ENCODE measurements at regions not wholly inside any gene's neighbourhood (a gene's known extent, or its start where the extent isn't known, plus 50 kb on each side); places are given as distances from the start of the nearest gene placed in this dataset.

DNA sequence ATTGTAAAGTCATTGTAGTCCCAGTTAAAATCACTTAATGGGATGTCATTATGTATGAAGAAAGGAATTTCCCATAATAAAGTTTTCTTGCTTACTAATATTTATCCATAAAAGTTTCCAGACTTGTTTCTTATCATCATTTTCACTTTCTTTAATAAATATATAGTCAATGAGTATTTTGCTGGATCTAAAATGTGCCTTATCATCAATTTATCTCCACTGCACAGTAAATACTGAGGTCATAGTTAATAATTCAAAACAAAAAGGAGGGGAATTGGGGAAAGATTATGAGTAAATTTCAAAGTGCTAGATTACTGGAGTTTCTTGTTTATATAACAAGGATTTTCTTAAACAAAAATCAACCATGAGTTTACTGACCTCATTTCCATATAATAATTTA is 279.5 kb upstream of the DKK2 start:
- no peak for DNase-seq (ENCODE audit: low read depth)

DNA sequence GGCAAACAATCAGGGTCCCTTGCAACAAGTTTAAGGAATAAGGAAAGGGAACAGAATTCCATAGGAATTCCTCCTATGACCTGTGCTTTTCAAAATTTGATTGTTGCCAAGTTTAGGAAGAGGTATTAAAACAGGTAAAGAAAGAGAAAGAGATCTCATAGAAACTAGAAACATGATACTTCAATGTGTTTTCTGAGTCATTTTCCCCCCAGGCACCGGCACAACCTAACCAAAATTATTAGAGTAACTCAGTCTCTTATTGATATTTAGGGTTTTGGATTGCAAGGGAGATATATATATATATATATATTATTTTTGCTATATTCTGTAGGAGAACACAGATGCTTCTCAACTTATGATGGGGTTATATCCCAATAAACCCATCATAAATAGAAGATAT is 278.0 kb upstream of the DKK2 start:
- no peak for DNase-seq (ENCODE audit: low read depth)

DNA sequence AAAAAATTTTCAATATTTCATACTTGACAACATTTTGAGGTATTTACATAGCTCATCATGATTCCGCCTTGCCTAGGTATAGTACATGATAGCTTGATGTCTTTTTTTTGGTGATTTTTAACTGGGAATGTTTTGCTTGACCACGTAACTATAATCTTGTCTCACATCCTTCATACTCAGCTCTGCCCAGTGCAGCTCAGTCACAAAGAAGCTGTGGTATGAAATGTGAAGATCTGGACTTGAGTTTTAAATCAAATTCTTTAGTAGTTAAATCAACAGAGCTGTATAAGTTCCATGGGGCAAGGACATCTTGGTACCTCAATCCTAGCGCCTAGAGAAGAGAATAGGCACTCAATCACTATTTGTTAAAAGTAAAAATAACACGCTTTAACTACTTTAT is 276.3 kb upstream of the DKK2 start:
- no peak for DNase-seq (ENCODE audit: low read depth)

DNA sequence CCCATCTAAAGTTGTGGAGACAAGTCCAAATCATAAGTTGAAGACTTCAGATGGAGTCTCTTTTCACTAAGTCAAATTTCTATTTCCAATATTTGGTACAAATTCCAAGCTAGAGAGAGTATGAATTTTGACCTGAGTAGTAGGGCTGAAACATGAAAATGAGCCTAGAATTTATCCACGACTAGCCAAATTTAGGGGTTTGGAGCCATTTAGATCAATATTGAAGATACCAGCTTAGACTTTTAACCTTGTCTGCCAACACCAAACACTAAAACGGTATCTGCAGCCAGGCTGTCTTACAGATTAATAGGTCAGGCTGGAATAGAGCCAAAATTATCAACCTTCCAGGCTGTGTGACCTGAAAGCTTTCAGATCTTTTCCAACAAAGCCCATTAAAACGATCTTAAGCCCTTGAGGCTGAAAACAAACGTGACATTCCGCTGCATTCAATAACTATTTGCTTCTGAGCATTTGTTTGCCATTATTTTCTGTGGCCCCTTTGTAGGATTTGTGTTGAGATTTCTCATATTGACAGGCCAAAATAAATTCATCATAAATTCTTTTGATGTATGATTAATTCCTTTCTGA is 268.7 kb upstream of the DKK2 start:
- no peak for DNase-seq (ENCODE audit: low read depth)

DNA sequence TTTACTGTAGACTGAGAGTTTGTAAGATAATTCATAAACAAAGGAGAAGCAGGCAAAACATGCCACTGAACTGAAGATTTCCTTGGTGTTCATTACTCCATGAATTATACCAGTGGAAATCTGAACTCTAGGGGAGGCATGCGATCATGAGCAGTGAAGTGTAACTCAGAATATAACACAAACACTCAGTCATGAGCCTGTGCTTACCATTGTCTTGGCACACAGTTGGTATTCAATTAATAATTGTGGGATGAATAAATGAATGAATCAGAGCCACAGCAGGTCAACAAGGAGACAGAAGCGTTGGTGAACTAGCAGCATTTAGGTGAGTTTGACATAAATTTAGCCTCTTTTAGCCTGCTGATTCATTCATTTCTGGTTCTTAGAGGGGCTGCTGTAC is 263.5 kb upstream of the DKK2 start:
- DNase-seq (ENCODE audit: low read depth): no peak

DNA sequence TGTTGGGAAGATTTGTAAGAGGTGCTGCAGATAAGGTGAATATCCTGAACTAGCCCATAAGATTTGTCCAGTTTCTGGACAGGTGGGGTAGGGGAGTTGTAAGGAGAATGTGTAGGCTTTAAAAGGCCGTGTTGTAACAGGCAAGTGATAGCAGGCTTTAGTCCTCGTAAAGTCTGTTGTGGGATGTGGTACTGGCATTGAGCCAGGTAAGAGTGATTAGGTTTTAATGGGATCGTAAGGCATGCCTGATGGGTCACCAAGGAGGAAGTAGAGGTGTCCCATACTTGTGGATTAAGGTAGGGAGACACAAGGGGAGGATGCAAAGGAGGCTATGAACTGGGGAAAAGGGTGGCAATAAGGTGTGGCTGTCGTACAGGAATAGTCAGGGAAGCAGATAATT is 256.9 kb upstream of the DKK2 start:
- no peak for DNase-seq (ENCODE audit: low read depth)

DNA sequence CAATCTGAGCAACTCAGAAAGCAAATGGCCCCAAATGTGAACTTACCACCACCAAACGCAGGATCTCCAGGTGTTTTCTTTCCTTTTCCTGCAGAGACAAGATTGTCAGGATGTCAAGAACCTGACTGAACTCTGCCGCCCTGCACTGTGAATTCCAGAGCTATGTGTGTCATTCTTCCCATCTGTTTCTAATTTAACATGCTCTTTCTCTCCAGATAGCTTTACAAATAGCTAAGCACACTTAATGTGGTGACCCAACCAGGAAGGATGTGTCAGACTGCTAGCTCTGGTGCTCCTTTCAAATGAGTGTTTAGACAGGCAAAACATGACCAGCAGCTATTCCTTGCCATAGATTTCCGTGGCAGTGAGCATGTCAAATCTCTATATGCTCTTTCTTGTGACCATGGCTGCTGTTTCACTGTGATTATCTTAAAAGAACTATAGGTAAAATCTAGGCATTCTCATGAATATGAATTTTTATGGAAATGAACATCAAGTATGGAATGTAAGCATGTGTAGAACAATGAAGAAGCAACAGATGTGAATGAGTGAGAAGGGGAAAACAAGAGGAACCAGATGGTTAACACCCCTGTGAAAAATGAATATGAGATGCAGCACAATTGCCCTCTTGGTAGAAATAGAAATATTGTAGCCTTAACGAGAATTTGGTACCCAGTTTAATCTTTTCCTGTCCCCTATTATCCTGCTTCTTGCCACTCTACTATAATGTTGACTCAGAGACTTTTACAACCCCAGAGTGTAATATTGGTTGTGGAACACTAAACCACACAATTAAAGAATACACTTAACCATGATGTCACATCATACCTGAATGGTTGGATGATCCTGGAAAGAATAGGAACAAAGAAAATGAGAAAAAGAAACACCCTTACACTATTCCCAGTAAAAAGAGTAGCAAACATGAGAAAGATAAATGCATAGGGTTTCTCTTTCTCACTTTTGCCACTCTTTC is 247.8 kb upstream of the DKK2 start:
- DNase-seq (ENCODE audit: low read depth): no peak

DNA sequence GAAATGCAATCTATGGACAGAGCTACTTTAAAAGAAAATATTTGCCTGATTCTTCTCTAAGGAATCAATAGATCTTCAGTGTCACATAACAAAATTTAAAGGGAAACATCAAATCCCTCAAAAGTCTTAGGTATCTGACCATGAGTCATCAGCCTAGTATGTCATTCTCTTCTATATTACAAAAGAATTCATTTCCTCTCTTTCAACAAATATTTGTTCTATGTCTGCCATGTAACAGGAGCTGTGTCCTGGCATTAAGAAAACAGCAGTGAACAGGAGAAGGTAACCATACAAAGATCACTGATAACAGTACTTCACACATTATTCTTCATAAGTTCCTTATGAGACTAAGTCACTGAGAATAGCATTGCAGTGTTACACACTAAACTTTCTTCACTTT is 243.6 kb upstream of the DKK2 start:
- DNase-seq (ENCODE audit: low read depth): no peak

DNA sequence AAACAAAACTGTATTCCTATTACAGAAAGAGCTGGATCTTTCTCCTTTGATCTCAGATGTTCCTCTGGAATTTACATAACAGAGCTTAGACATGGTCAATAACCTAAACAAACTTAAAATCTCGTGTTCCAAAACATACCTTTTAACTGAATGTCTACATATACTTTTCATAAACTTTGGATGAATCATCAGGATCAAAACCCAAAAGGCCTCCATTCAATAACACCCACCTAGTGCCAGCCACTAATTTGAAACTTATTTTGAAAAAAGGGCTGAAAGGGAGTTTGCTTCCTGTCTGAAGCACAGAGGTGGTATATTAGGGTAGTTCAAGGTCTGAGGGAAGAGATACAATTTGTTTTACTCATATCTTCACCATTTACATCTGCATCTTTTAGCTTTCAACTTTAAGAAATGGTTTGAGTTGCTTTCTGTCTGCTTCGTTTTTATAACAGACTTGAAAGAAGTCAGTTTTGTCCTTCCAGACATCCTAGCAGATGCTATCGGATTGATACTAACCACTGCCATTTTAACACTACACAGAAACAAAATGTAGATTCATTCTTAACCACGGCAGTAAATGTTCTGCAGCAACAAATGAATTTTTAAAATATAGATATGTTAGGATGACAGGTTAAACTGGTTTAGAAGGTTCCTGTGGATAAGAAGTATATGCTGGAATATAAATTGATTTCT is 242.8 kb upstream of the DKK2 start:
- DNase-seq (ENCODE audit: low read depth): no peak

DNA sequence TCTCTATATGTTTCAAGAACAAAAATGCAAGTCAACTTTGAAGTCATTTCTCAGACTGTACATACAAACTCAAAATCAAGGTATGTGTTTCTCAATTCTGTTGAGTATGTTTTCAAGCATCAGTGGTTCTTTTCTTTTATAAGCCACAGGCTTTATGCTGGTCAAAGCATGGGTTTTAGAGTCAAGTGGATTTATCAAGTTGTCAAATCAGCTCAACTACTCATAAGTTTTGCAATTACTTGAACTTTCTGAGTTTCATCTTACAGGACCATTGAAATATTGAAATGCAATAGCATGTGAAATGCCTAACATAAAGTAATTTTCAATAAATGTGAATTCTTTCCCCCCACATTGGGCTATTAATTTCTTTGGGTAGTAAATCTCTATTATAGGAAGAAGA is 239.9 kb upstream of the DKK2 start:
- DNase-seq (ENCODE audit: low read depth): no peak

DNA sequence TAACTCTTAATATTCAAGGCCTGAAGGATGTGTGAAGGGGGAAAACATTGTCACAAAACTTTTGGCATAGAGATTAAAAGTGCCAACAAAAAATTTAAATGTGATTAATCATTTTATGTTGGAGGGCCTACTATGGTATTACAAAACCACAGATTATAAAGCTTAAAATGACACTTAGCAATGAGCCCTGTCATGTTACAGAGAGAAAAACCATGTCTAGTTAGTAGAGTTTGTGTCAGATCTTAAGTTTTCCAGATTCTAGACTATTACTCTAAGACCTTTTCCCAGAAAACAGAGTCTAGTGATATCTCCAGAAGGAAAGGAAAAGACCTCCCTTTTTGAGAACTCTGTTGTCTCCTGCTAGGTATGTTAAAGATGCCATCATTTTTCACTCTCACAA is 239.1 kb upstream of the DKK2 start:
- DNase-seq (ENCODE audit: low read depth): no peak

DNA sequence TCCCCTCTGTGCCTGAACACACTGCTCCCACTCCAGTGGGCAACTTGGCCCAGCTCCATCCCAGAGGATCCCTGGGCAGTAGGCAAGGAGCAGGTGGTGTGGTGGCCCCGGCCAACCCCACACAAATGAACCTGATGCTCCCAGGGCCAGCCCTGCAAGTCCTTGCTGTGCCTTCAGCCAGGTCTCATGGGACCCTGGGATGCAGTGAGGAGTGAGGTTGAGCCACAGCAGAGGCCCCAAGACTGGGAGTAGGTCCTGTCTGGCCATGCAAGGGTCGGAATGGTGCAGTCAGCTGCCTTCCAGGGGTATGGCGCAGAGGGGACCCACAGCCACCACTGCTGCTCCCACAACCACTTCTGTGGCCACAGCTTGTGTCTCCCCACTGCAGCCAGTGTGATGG is 234.5 kb upstream of the DKK2 start:
- no peak for DNase-seq (ENCODE audit: low read depth)

DNA sequence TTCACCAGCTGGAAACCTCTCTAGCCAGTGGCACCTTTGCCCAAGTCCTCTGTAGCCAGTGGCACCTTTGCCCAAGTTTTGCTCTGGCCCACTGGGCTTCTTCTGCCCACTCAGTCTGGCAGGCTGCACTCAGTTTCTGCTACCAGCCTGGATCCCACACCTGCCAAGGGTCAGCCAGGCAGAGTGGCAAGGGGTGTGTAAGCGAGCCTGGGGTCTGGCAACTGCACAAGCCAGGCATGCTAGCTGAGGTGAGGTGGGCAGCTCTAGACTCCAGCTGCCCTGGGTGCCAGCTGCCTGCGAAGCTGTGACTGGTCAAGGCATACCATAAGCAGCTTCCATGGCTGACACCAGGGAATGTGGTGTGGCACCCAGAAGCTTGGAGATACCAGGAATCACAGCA is 233.1 kb upstream of the DKK2 start:
- no peak for DNase-seq (ENCODE audit: low read depth)

DNA sequence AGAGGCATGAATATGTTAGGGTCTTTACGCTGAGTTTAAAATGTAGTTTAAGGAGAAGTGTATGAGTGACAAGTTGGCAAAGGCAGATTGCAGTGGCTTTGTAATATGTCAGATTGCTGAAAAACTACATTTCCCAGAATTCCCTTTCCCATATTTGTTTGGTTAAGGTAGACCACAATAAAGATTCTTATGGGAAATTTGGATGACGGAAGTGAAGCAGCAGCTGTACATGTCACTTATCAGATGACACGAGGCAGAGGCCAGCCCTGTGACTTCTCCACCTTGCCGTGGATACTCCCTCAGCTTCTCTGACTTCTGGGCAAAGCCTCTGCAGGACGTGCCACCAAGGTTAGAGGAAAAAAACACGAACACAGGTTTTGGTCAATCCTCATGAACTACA is 229.7 kb upstream of the DKK2 start:
- no peak for DNase-seq (ENCODE audit: low read depth)

DNA sequence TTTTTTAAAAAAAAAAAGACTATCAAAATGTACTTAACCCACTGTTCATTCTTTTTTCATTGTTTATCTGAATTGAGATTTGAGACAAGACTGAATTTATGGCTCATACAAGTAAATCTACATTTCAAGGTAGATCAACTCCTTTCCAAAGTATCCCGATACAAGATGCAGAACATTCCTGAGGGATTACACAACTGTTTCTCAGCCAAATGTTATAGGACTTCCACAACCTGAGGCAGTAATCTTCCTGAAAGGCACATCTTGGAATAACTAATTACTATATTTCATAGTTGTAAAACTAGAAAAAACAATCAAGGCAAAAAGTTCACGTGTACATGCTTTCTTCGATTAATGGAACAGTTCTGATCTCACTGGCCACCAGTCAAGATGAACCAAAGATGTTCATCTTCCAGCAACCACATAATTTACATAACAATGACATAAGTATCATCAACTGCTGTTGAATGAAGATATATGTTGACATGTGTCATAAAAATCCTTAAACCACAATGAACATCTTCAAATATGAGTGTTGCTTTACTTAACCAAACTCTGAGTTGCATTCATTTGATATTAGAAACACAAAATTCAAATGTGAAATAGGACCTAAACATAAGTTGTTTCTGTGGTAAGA is 225.2 kb upstream of the DKK2 start:
- DNase-seq (ENCODE audit: low read depth): no peak

DNA sequence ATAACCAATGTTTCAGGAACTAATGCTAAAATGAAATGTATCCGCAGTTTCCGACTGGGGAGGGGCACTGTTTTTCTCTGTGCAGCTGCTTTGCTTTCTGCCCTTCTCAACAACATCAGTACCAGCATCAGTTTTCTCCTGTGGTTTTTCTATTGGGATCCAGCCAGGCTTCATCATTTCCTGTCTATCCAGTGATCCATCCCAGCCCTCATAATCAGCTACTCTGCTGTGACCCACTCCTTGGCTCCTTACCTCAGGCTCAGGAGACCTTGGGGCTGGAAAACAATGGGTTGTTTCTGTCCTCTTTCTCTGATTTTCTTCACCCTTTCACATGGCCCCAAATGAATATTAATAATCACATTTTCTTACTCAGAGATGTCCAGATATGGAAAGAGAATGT is 222.2 kb upstream of the DKK2 start:
- no peak for DNase-seq (ENCODE audit: low read depth)

DNA sequence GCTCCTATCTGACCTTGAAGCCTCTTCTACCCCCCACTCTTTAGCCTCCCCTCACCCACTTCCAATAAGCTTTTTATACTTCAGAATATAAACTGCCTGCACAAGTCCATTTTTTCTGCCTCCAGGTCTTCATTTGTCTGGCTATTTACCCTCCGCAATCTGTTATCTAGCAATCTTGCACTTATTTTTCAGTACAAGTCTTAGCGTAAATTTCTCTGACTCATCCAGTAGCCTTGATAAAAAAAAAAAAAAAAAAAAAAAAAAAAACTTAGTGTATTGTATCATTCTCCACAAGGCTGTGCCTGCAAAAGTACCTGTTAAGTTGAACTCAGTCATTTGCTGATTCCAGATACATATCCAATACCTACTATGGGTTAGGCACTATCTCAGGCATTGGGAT is 219.5 kb upstream of the DKK2 start:
- no peak for DNase-seq (ENCODE audit: low read depth)

DNA sequence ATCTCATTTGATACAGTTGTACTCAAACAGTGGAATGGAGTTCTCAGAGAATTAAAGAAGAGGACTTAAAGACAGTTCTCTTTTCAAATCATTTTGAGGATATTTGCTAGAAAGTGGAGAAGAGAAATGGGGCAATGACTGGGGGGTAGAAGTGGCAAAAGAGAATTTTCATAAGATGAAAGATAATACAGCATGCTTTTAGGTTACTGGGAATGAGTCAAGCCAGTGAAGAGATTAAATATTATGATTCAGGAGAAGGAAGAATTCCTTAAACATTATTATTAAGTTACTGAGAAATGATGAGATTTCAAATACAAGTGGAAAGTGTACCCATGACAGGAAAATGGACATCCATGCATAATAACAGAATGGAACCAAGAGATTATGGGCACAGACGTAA is 219.0 kb upstream of the DKK2 start:
- DNase-seq (ENCODE audit: low read depth): no peak

DNA sequence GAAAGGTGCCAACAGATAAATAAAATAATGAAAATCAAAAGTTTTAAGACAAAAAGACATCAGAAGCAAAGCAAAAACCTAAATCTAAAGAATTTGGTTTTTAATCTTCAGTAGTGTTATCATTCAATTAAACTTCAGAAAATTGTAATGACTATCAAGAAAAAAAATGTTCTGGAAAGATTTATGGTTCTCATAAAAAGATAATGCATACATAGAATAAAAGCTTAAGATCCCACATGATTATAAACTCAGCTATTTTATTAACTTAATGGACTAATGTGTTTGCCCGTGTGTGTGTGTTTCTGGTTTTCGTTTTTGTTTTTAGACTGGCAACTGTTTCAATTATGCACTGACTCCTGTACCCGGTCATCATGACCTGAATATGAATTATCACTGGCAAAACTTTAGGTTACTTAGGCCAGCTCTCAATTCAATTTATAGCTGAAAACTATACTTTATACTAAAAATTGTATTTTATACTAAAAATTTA is 217.5 kb upstream of the DKK2 start:
- no peak for DNase-seq (ENCODE audit: low read depth)

DNA sequence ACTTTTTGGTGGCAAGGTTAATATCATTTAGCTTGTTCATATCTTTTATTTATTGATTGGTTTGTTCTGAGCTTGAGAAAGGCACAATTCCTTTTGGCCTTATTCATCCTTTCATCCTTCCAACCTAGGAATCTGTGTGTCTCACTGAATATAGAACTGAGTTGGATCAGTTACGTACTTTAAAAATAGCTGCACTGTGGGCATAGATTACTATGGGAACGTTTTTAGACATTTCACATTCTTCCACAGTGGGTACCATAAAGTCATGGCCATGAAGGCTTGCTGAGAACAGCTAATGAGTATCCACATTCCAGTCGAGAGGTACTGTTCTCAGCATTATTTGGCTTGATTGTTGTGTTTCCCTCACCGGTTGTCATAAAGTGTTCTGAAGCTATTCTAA is 217.0 kb upstream of the DKK2 start:
- DNase-seq (ENCODE audit: low read depth): no peak

DNA sequence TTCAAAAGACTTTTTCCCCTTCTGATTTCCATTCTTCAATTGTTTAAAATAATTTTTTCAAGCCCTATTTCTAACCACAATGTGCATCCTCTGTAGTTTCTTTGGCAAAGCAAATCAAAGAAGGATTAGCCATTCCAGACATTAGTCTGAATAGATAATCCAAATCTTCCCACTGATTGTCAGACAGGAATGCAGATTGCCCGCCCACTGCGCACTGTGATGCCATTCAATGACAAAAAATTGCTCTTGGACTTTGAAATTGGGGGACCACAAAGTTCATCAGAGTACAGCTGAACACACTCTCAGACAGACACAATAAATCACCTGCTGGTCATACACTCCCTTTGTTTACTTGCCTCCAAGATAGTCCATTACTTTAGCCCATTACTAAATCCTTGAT is 216.5 kb upstream of the DKK2 start:
- no peak for DNase-seq (ENCODE audit: low read depth)

DNA sequence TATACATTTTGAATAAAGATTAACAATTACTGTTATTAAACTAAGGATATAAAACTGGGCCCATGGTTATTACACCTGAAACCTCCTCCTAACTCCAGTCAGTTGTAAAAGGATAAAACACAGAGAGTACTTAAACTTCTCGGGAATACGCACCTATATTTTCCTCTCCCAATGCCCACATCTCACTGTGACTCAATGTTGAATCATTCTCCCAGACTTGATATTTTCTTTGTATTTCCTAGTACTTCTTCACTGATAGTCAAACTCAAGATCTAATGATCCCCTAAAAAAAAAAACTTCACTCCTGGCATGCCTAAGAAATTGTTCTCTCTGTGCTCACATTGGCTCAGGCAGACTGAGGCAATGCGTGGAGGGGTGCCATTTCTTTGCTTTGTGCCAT is 212.5 kb upstream of the DKK2 start:
- DNase-seq (ENCODE audit: low read depth): no peak

DNA sequence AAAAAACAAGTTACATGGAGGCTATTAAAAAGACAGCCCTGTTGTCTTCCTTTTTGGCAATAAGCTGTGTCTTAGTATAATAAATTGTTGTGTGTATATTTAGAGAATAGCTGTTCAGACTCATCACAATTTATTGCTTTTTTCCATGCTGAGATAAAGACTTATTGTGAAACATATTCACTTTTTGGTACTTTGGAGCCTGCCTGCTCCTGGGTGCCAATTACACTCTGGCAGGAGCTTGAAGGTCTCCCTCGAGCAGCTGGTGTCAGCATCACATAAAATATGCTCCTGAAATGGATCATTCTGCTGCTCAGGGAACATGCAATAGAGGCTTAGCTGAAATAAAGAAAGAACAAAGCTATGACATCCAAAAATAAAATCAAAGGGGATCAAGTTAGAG is 211.6 kb upstream of the DKK2 start:
- DNase-seq (ENCODE audit: low read depth): no peak
